AG10803 (cell line): ENCODE measurements at regions not wholly inside any gene's neighbourhood (a gene's known extent, or its start where the extent isn't known, plus 50 kb on each side); places are given as distances from the start of the nearest gene placed in this dataset.

Source experiments
- DNase-seq: peaks from one replicate; pipeline ENCODE4 v3.0.0; 2010; ENCODE audit warnings: low read depth
- H3K4me3 ChIP-seq: 2 replicates; pipeline ENCODE4 v1.5.1; 2011; ENCODE audit warnings: mild to moderate bottlenecking, low read length, control low read depth
- CTCF ChIP-seq: conservative IDR thresholded peaks from 2 replicates; pipeline ENCODE4 v1.5.1; 2011; ENCODE audit warnings: mild to moderate bottlenecking, low read length, control low read depth, inconsistent platforms

- H3K4me3 ChIP-seq, result peak overlapping the region; percentile 53
- peak; percentile 97 for DNase-seq
- no peak for TF ChIP-seq CTCF
Observed at GRCh38 chr20:56826705-56827665, 197.9 kb downstream of the TFAP2C start.

GRCh38 chr20:56827763-56828162, 198.7 kb downstream of the TFAP2C start:
- DNase-seq, result peak; percentile 49
- peak overlapping the region; percentile 53 for H3K4me3 ChIP-seq
- no peak for TF ChIP-seq CTCF

GRCh38 chr20:56828402-56828801, 199.3 kb downstream of the TFAP2C start:
- peak; percentile 11 for DNase-seq
- H3K4me3 ChIP-seq, result no peak overlapping the region
- TF ChIP-seq CTCF, result no peak

- no peak for DNase-seq
- no peak for TF ChIP-seq CTCF
- no peak overlapping the region for H3K4me3 ChIP-seq
Observed at GRCh38 chr20:56829788-56830385, 200.8 kb downstream of the TFAP2C start.

- no peak for TF ChIP-seq CTCF
- H3K4me3 ChIP-seq, result no peak overlapping the region
- no peak for DNase-seq
Observed at GRCh38 chr20:56831795-56832194, 202.7 kb downstream of the TFAP2C start.

GRCh38 chr20:56833427-56833826, 204.3 kb downstream of the TFAP2C start:
- DNase-seq, result no peak
- H3K4me3 ChIP-seq, result no peak overlapping the region
- no peak for TF ChIP-seq CTCF
